HG02759 (cell line): ENCODE measurements at regions not wholly inside any gene's neighbourhood (a gene's known extent, or its start where the extent isn't known, plus 50 kb on each side); places are given as distances from the start of the nearest gene placed in this dataset.

Source experiments
- ATAC-seq: cut with Tn5 transposase; IDR thresholded peaks from one replicate; pipeline ENCODE4 v1.9.1; 2021; ENCODE audit warnings: mild to moderate bottlenecking, moderate library complexity; ENCODE audit not compliant: unreplicated experiment

GRCh38 chr1:56196839-56197238, 382.5 kb downstream of the PLPP3 start:
- ATAC-seq, result no peak

GRCh38 chr1:56194701-56195300, 384.6 kb downstream of the PLPP3 start:
- ATAC-seq, result no peak

GRCh38 chr1:56193656-56194055, 385.7 kb downstream of the PLPP3 start:
- ATAC-seq, result no peak

GRCh38 chr1:56191369-56191768, 388.0 kb downstream of the PLPP3 start:
- no peak for ATAC-seq

DNA sequence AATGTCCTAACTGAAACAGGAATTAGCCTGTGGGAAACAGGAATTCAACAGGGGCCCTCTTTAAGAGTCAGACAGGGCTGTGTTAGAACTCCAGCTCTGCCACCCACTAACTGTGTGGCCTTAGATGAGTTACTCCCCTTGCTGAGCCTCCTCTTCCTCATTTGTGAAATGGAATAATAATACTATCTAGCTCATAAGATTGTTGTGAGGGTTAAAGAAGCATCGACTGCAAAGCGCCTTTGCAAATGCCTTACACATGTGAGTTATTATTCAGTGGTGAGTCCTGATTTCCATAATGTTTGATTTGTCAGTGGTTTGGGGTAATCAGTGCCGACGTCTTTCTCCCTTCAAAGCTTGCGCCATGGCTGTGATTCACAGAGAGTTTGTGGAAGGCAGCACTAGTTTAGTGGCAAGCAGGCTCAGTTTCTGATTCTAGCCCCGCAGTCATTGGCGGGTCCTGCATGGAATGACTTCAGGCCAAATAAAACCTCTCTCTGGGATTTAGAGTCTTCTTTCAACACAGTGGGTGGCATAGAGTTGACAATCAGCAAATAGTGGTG, 388.5 kb downstream of the PLPP3 start:
- ATAC-seq, result no peak

- no peak for ATAC-seq
Observed at GRCh38 chr1:56189946-56190805, 389.2 kb downstream of the PLPP3 start.

DNA sequence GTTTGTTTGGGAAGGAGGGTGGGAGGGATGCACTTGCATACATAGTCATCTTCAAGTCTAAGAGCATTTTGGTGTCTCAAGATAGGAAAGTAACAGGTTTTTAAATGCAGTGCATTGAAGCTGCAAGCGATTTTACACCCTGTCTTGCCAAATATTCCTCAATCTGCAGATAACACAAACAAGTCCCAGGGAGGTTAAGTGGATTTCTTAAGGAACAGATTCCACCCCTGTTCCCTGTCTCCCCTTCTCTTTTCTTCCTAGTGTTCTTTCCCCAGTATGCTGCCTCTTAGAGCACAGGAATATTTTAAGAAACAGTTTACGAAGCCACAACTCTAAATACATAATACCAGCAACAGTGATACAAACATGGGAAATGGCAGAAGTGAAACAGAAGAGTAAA, 389.9 kb downstream of the PLPP3 start:
- no peak for ATAC-seq

- no peak for ATAC-seq
Observed at GRCh38 chr1:56188855-56189254, 390.5 kb downstream of the PLPP3 start.

- ATAC-seq, result no peak
Observed at GRCh38 chr1:56188221-56188620, 391.1 kb downstream of the PLPP3 start.

- no peak for ATAC-seq
Observed at GRCh38 chr1:56187405-56187804, 392.0 kb downstream of the PLPP3 start.

DNA sequence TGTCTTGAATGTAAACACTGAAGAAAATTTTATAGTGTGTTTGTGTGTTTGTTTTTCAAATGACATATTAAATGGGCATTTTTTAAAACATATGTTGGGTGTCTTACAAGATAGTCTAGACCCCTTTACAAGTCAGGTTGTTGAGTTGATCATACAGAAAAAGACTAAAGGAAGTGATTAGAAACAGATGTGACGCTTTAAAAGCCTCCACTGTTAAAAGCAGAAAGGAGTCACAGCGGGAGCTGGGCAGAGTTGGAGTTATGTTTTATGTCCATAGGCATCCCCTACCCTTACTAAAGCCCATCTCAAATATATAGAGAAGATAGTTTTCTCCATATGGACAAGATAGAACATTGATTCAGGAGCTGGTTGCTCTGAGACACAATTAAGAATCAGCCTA, 393.9 kb downstream of the PLPP3 start:
- ATAC-seq, result no peak

DNA sequence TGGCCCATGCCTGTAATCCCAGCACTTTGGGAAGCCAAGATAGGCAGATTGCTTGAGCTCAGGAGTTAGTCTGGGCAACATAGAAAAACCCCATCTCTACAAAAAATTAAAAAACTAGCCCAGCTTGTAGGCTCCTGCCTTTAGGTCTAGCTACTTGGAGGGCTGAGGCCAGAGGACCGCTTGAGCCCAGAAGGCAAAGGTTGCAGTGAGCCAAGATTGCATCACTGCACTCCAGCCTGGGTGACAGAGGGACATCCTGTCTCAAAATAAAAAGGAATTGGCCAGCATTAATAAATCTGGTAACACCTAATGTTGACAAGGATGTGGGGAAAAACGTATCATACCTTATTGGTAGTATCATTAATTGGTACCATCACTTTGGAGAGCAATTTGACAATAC, 396.2 kb downstream of the PLPP3 start:
- no peak for ATAC-seq

DNA sequence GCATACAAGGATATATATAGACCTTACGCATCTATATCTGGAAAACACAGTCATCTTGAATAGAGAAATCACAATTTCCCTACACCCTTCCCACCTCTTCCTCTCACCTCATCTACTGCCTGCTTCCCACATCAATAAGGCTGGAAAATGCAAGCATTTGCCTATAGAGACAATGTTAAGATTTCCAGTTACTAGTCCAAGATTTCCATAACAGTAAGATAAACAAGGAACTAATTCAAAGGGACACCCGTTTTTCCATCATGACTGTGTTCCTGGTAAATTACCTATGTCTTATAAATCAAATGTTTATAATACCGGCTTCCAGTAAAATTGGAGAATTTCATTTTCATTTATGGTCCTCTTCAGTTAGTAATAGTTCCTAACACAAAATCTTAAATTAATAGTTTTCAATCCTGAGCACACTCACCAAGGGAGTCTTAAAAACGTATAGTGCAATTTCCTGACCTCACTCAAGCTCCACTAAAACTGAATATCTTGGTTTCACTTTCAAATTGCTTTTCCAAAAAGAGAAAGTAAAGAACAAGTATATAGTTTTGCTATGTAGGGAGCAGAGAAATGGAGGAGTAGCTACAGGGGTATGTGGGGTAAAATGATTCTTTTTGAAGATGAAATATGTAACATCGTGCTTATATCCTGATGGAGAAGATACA, 398.7 kb downstream of the PLPP3 start:
- ATAC-seq, result no peak

DNA sequence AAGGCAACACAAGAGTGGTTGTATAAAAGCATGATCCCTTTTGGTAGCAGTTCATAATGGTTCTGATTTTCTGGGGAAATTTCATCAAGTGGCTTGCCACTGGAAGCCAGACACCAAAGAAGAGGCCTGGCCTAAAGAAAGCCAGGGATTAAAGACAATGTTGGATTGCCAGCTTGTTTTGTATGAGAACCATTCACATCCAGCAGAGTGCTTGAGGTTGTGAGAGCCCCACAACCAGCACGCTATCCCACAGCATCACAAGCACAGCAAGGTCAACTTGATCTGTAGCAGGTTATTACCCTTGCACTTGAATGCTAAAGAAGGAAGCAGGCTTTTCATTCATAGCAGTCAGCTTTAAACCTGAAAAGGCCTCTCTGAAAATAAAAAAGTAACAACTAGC, 399.8 kb downstream of the PLPP3 start:
- ATAC-seq, result no peak

- ATAC-seq, result no peak
Observed at GRCh38 chr1:56175211-56175610, 404.2 kb downstream of the PLPP3 start.

- ATAC-seq, result no peak
Observed at GRCh38 chr1:56174176-56174885, 405.0 kb downstream of the PLPP3 start.

DNA sequence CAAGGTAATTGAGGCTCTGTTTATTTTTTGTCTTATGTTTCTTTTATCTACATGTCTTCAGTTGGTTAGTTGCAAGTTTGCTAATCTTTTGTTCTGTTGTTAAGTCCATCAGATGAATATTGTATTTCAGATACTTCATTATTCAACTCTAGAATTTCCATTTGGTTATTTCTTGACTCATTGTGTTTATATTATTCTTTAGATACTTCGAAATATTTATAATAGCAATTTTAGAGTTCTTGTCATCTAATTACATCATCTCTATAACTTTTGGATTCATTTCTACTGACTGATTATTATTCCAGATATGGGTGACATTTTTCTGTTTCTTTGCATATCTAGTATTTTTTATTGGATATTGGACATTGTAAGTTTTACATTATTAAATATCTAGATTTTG, 405.6 kb downstream of the PLPP3 start:
- no peak for ATAC-seq

- ATAC-seq, result no peak
Observed at GRCh38 chr1:56171670-56172069, 407.7 kb downstream of the PLPP3 start.

DNA sequence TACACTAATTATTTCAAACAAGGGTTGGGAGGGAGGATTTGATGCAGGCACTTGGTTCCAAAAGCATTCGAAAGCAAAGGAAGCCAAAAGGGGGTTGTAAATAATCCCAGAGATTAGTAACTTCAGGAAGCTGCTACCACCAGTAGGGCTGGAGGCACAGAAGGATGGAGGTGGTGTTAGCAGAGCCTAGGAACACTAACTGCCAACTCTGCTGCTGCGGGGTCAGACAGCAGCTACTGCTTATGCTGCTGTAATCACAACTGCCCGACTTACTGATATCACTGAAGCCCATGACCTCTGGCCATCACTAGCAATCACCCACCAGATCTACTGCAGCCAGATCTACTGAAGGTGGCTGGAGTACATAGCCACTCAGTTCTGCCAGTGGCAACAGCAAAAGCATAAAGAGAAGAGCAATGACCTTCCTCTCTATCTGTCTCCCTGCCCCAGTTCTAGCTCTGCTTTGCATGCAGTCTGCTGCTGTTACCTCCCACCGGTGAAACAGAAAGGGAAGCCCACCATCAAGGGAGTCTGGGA, 408.5 kb downstream of the PLPP3 start:
- ATAC-seq, result no peak

DNA sequence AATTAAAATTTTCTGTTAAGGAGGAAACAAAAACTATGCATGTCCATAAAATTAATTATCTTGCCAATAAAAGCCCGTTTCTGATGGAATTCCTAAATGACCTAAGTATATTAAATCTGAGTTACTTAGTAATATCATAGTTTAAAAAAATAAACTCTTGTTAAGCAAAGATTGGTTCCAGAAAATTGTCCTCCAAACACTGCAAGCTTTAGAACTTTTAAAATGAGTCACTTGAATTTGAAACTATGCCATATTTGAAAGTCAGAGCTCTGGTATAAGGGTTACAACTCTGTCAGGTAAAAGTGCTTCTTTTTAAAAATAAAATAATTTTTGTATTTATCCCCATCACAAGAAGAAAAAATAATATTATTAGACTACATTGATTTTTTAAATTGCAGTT, 409.5 kb downstream of the PLPP3 start:
- ATAC-seq, result no peak

DNA sequence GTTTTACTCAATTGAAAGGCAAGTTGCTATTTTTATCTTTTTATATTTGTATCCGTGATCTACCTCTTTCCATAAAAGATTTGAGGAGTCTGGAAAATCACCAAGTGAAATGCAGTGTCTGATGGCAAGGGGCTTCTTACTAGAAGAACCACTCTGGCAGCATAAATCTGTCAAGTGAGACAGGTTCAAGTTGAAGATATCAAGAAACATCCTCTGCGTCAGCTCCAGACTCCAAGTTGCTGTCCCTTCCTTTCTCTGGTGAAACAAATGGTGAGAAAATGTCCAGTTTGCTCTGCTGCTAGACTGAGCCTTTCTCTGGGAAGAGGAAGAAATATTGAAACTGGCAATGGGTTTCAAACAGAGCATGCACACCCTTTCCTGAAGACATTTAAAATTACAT, 411.2 kb downstream of the PLPP3 start:
- ATAC-seq, result no peak
